ENCODE measurements at regions not wholly inside any gene's neighbourhood (a gene's known extent, or its start where the extent isn't known, plus 50 kb on each side); places are given as distances from the start of the nearest gene placed in this dataset.

GRCh38 chr14:44204061-44204835, 302.8 kb downstream of the FSCB start:
- Histone ChIP-seq H3K27me3 (ENCODE audit: control insufficient read depth, insufficient read depth, low read length) (no peaks in the 10 kb centered on the region), H3K9me3 (ENCODE audit: control insufficient read depth in 2 of 3, insufficient read depth in 1 of 3, low read length in 3 of 3) (peaks cover 0 to 3% (median 0%) of the 10 kb centered on the region in 3 donors), H3K36me3 (ENCODE audit: control insufficient read depth in 2 of 3, insufficient read depth in 3 of 3, low read length in 3 of 3) (no peaks in the 10 kb centered on the region), H3K4me1 (ENCODE audit: control insufficient read depth in 2 of 3, insufficient read depth in 2 of 3, low read depth in 1 of 3, low read length in 3 of 3) (no peaks in the 10 kb centered on the region), H3K27ac (ENCODE audit: low read depth in 2 of 2, low read length in 2 of 2) (no peak overlapping the region), H3K9ac (ENCODE audit: low read length in 3 of 3) (no peak overlapping the region), H3K4me3 (ENCODE audit: low read length in 3 of 3) (no peak overlapping the region)
- no peak for TF ChIP-seq CTCF (IDR thresholded peaks at IDR 0.05; ENCODE audit: borderline replicate concordance, extremely low read depth, insufficient read depth)
- intact Hi-C loops (cut with DNase I) = no loop called here
- DNase-seq (no peak), FAIRE-seq (no peak)

GRCh38 chr14:44180975-44181374, 326.1 kb downstream of the FSCB start:
- no peak for FAIRE-seq
- no peaks in the 10 kb centered on the region for H3K27me3 ChIP-seq (ENCODE audit: control insufficient read depth, insufficient read depth, low read length)

GRCh38 chr14:44170556-44170955, 336.5 kb downstream of the FSCB start:
- intact Hi-C loops (cut with DNase I) = no loop called here
- TF ChIP-seq CTCF (IDR thresholded peaks at IDR 0.05; ENCODE audit: borderline replicate concordance, extremely low read depth, insufficient read depth) = no peak
- no peak overlapping the region for H3K27ac ChIP-seq (ENCODE audit: low read depth in 2 of 2, low read length in 2 of 2)
- DNase-seq (no peak), FAIRE-seq (peak; percentile 61)
- no peak overlapping the region for H3K9ac ChIP-seq (ENCODE audit: low read length in 3 of 3)
- no peaks in the 10 kb centered on the region for H3K36me3 ChIP-seq (ENCODE audit: control insufficient read depth in 2 of 3, insufficient read depth in 3 of 3, low read length in 3 of 3)
- no peaks in the 10 kb centered on the region for H3K27me3 ChIP-seq (ENCODE audit: control insufficient read depth, insufficient read depth, low read length)
- no peak overlapping the region for H3K4me3 ChIP-seq (ENCODE audit: low read length in 3 of 3)
- peaks cover 0 to 3% (median 0%) of the 10 kb centered on the region in 3 donors for H3K9me3 ChIP-seq (ENCODE audit: control insufficient read depth in 2 of 3, insufficient read depth in 1 of 3, low read length in 3 of 3)
- no peaks in the 10 kb centered on the region for H3K4me1 ChIP-seq (ENCODE audit: control insufficient read depth in 2 of 3, insufficient read depth in 2 of 3, low read depth in 1 of 3, low read length in 3 of 3)

More at GRCh38 chr14:44180975-44181374, 326.1 kb downstream of the FSCB start:
- peak in 1 of 5 donors; percentile 21 for DNase-seq
- Histone ChIP-seq H3K9ac (ENCODE audit: low read length in 3 of 3) (no peak overlapping the region), H3K27ac (ENCODE audit: low read depth in 2 of 2, low read length in 2 of 2) (no peak overlapping the region), H3K36me3 (ENCODE audit: control insufficient read depth in 2 of 3, insufficient read depth in 3 of 3, low read length in 3 of 3) (no peaks in the 10 kb centered on the region), H3K4me3 (ENCODE audit: low read length in 3 of 3) (no peak overlapping the region), H3K9me3 (ENCODE audit: control insufficient read depth in 2 of 3, insufficient read depth in 1 of 3, low read length in 3 of 3) (peaks cover 0 to 6% (median 0%) of the 10 kb centered on the region in 3 donors), H3K4me1 (ENCODE audit: control insufficient read depth in 2 of 3, insufficient read depth in 2 of 3, low read depth in 1 of 3, low read length in 3 of 3) (no peaks in the 10 kb centered on the region)
- TF ChIP-seq CTCF (IDR thresholded peaks at IDR 0.05; ENCODE audit: borderline replicate concordance, extremely low read depth, insufficient read depth) = no peak
- intact Hi-C loops (cut with DNase I) = no loop called here

Data from kidney (tissue), 13 donors.